IMR-90 (cell line): ENCODE measurements at regions not wholly inside any gene's neighbourhood (a gene's known extent, or its start where the extent isn't known, plus 50 kb on each side); places are given as distances from the start of the nearest gene placed in this dataset.

Experiments
- ATAC-seq: fragments of 200-7000 bp; cut with Tn5 transposase; 2 replicates; pipeline ENCODE4 v1.9.1; 2020; ENCODE audit warnings: low read depth, mild to moderate bottlenecking, moderate library complexity
- BruUV-seq: library from RNA; stranded (reverse); fragments of 400-500 nt; replicated peaks from 2 replicates; lab custom pipeline; 2021; lab: Mats Ljungman, UMichigan
- CTCF ChIA-PET: fragments of 300-600 bp; formaldehyde crosslinking; extraction: SDS; loops from one replicate; lab custom pipeline; 2021; ENCODE audit warnings: antibody characterized with exemption; lab: Yijun Ruan, JAX
- POLR2A ChIA-PET: fragments of 300-600 bp; sonication (Branson Sonifier 250); formaldehyde crosslinking; loops from one replicate; lab custom pipeline; 2022; ENCODE audit warnings: antibody characterized with exemption; ENCODE audit not compliant: unreplicated experiment; lab: Charles Lee
- DNase-seq: peaks from one replicate; pipeline ENCODE4 v3.0.0; 2013
- H2AFZ ChIP-seq: replicated peaks from 2 replicates; pipeline ENCODE3; 2013; ENCODE audit warnings: low read length, mild to moderate bottlenecking; ENCODE audit not compliant: poor library complexity
- H2AK5ac ChIP-seq: 2 replicates; pipeline ENCODE4 v1.6.1; 2013; ENCODE audit warnings: low read depth, low read length, inconsistent platforms
- H2AK9ac ChIP-seq: replicated peaks from 2 replicates; pipeline ENCODE3; 2013; ENCODE audit warnings: mild to moderate bottlenecking, low read depth, low read length, moderate library complexity; ENCODE audit not compliant: poor library complexity
- H2BK120ac ChIP-seq: 2 replicates; pipeline ENCODE4 v1.6.1; 2013; ENCODE audit warnings: low read depth, low read length, inconsistent platforms
- H2BK15ac ChIP-seq: 3 replicates; pipeline ENCODE4 v1.6.1; 2013; ENCODE audit warnings: low read depth, low read length, inconsistent platforms
- H2BK20ac ChIP-seq: 2 replicates; pipeline ENCODE4 v1.6.1; 2013; ENCODE audit warnings: low read depth, mild to moderate bottlenecking, inconsistent platforms, low read length, moderate library complexity
- H2BK5ac ChIP-seq: 2 replicates; pipeline ENCODE4 v1.6.1; 2013; ENCODE audit warnings: mild to moderate bottlenecking, low read depth, low read length, inconsistent platforms; ENCODE audit not compliant: poor library complexity, severe bottlenecking
- H3K14ac ChIP-seq: replicated peaks from 2 replicates; pipeline ENCODE4 v1.6.1; 2013; ENCODE audit warnings: low read depth, low read length, inconsistent platforms
- H3K18ac ChIP-seq: 2 replicates; pipeline ENCODE4 v1.6.1; 2013; ENCODE audit warnings: low read depth, low read length, control low read depth
- H3K23ac ChIP-seq: 2 replicates; pipeline ENCODE4 v1.6.1; 2013; ENCODE audit warnings: low read depth, low read length, inconsistent platforms
- H3K27ac ChIP-seq: 2 replicates; pipeline ENCODE4 v1.5.1; 2013; ENCODE audit warnings: mild to moderate bottlenecking, control low read depth, low read length; ENCODE audit not compliant: insufficient read depth
- H3K27me3 ChIP-seq: 2 replicates; pipeline ENCODE4 v1.6.1; 2013; ENCODE audit warnings: low read length; ENCODE audit not compliant: control insufficient read depth, insufficient read depth
- H3K36me3 ChIP-seq: 2 replicates; pipeline ENCODE4 v1.6.1; 2013; ENCODE audit warnings: low read length, mixed read lengths; ENCODE audit not compliant: control insufficient read depth, insufficient read depth
- H3K4ac ChIP-seq: 2 replicates; pipeline ENCODE4 v1.6.1; 2013; ENCODE audit warnings: low read depth, low read length, inconsistent platforms
- H3K4me1 ChIP-seq: 2 replicates; pipeline ENCODE4 v1.6.1; 2013; ENCODE audit warnings: low read length, mixed read lengths; ENCODE audit not compliant: control insufficient read depth, insufficient read depth
- H3K4me2 ChIP-seq: 2 replicates; pipeline ENCODE4 v1.6.1; 2013; ENCODE audit warnings: low read depth, mild to moderate bottlenecking, control low read depth, low read length, moderate library complexity
- H3K4me3 ChIP-seq: 2 replicates; pipeline ENCODE4 v1.5.1; 2013; ENCODE audit warnings: low read depth, mild to moderate bottlenecking, control low read depth, low read length, moderate library complexity; ENCODE audit not compliant: insufficient read depth
- H3K56ac ChIP-seq: 2 replicates; pipeline ENCODE4 v1.6.1; 2013; ENCODE audit warnings: low read length, inconsistent platforms; ENCODE audit not compliant: insufficient read depth; ENCODE audit errors: extremely low read depth
- H3K79me1 ChIP-seq, 2 experiments: 2 replicates each; pipeline ENCODE4 v1.6.1; 2013; ENCODE audit warnings: low read length in 2 of 2, inconsistent platforms in 1 of 2, low read depth in 1 of 2
- H3K9ac ChIP-seq: 2 replicates; pipeline ENCODE4 v1.6.1; 2013; ENCODE audit warnings: low read depth, low read length, control low read depth
- H3K9me1 ChIP-seq: 2 replicates; pipeline ENCODE4 v1.6.1; 2013; ENCODE audit warnings: low read length, inconsistent platforms; ENCODE audit not compliant: insufficient read depth
- H3K9me3 ChIP-seq: 2 replicates; pipeline ENCODE4 v1.6.1; 2013; ENCODE audit warnings: low read length; ENCODE audit not compliant: control insufficient read depth, insufficient read depth
- H4K20me1 ChIP-seq: 2 replicates; pipeline ENCODE4 v1.6.1; 2013; ENCODE audit warnings: low read length, inconsistent platforms; ENCODE audit not compliant: insufficient read depth
- H4K5ac ChIP-seq: 2 replicates; pipeline ENCODE4 v1.6.1; 2013; ENCODE audit warnings: mild to moderate bottlenecking, low read depth, low read length, control low read depth
- H4K8ac ChIP-seq, 2 experiments: 2 replicates each; pipeline ENCODE4 v1.6.1; 2013; ENCODE audit warnings: low read depth in 2 of 2, low read length in 2 of 2, control low read depth in 1 of 2, inconsistent platforms in 1 of 2
- H4K91ac ChIP-seq: 2 replicates; pipeline ENCODE4 v1.6.1; 2013; ENCODE audit warnings: low read depth, low read length, inconsistent platforms; ENCODE audit not compliant: insufficient read depth
- BHLHE40 ChIP-seq: fragments of 150-350 bp; IDR thresholded peaks from 2 replicates; pipeline ENCODE4 v1.6.1; 2016; ENCODE audit warnings: mild to moderate bottlenecking, low read depth, low read length
- CEBPB ChIP-seq: IDR thresholded peaks from 2 replicates; pipeline ENCODE4 v1.6.1; 2012; ENCODE audit warnings: low read depth, low read length, improper control_type of control experiment
- CHD1 ChIP-seq: IDR thresholded peaks from 2 replicates; pipeline ENCODE4 v1.6.1; 2012; ENCODE audit warnings: low read depth, low read length, improper control_type of control experiment
- CTCF ChIP-seq: conservative IDR thresholded peaks from 2 replicates; pipeline ENCODE4 v1.5.1; 2012; ENCODE audit warnings: mild to moderate bottlenecking, low read depth, low read length, improper control_type of control experiment
- ELK1 ChIP-seq: fragments of 150-350 bp; IDR thresholded peaks from 2 replicates; pipeline ENCODE4 v1.6.1; 2016; ENCODE audit warnings: low read depth, mild to moderate bottlenecking, low read length, moderate library complexity, borderline replicate concordance
- FOS ChIP-seq: fragments of 150-350 bp; IDR thresholded peaks from 2 replicates; pipeline ENCODE4 v1.6.1; 2016; ENCODE audit warnings: low read depth, low read length
- MAZ ChIP-seq: IDR thresholded peaks from 2 replicates; pipeline ENCODE4 v1.6.1; 2012; ENCODE audit warnings: low read depth, mild to moderate bottlenecking, low read length, improper control_type of control experiment, moderate library complexity, borderline replicate concordance
- NFE2L2 ChIP-seq: fragments of 150-350 bp; IDR thresholded peaks from 2 replicates; pipeline ENCODE4 v1.6.1; 2016; ENCODE audit warnings: low read depth, mild to moderate bottlenecking, low read length
- RAD21 ChIP-seq: IDR thresholded peaks from 2 replicates; pipeline ENCODE4 v1.6.1; 2012; ENCODE audit warnings: low read length, improper control_type of control experiment
- RCOR1 ChIP-seq: IDR thresholded peaks from 2 replicates; pipeline ENCODE4 v1.6.1; 2012; ENCODE audit warnings: mild to moderate bottlenecking, low read length, improper control_type of control experiment; ENCODE audit not compliant: insufficient replicate concordance
- RFX5 ChIP-seq: IDR thresholded peaks from 2 replicates; pipeline ENCODE4 v1.8.0; 2012; ENCODE audit warnings: low read depth, mild to moderate bottlenecking, low read length, moderate library complexity
- SMC3 ChIP-seq: fragments of 150-350 bp; IDR thresholded peaks from 2 replicates; pipeline ENCODE4 v1.6.1; 2016; ENCODE audit warnings: low read depth, mild to moderate bottlenecking, antibody characterized with exemption, low read length, moderate library complexity
- USF2 ChIP-seq: fragments of 150-350 bp; IDR thresholded peaks from 2 replicates; pipeline ENCODE4 v1.6.1; 2017; ENCODE audit warnings: mild to moderate bottlenecking, antibody characterized with exemption, low read length, low read depth
- WGBS, 2 experiments: methylation state at CpG; one replicate each; pipeline versions ENCODE4 v1.1.5 to v1.1.7; 2013; ENCODE audit warnings: missing lambda C conversion rate in 2 of 2; ENCODE audit not compliant: insufficient read length in 1 of 2; ENCODE audit errors: extremely low coverage in 2 of 2; 5-methylcytosine and 5-hydroxymethylcytosine counted together
- dilution Hi-C: fragments of 300-500 bp; cut with HindIII; formaldehyde crosslinking; loops from one replicate; pipeline ENCODE4 v1.14.3; 2018; ENCODE audit warnings: low sequenced_read_pairs; ENCODE audit not compliant: unreplicated experiment
- in situ Hi-C: fragments of 300-500 bp; cut with MboI; formaldehyde crosslinking; loops from 3 replicates; pipeline ENCODE4 v1.14.3; 2019; ENCODE audit warnings: low sequenced_read_pairs, inconsistent platforms, mixed read lengths
- intact Hi-C: fragments of 100-400 bp; cut with micrococcal nuclease; formaldehyde crosslinking; loops from 2 replicates; pipeline ENCODE4 v1.10.0; 2022

- Histone ChIP-seq H2BK120ac (no peak overlapping the region), H4K8ac (no peak overlapping the region), H3K4me3 (no peak overlapping the region), H2AK5ac (no peak overlapping the region), H3K9ac (no peak overlapping the region), H3K27me3 (no peaks in the 10 kb centered on the region), H3K4ac (no peak overlapping the region), H4K20me1 (no peaks in the 10 kb centered on the region), H2BK5ac (no peak overlapping the region), H3K23ac (no peak overlapping the region), H2AFZ (no peak overlapping the region), H3K27ac (no peak overlapping the region), H3K14ac (no peak overlapping the region), H2BK20ac (no peak overlapping the region), H3K36me3 (no peaks in the 10 kb centered on the region), H4K91ac (no peak overlapping the region), H2BK15ac (no peak overlapping the region), H3K79me1 (no peaks in the 10 kb centered on the region), H3K4me2 (no peak overlapping the region), H3K4me1 (no peaks in the 10 kb centered on the region), H3K9me1 (no peaks in the 10 kb centered on the region), H2AK9ac (no peak overlapping the region), H3K9me3 (0 out of 2 replicates have a peak, but pooled peaks cover 6% of the 10 kb centered on the region), H3K18ac (no peak overlapping the region), H3K56ac (no peak overlapping the region), H4K5ac (no peak overlapping the region)
- TF ChIP-seq RCOR1: no peak
- no peak for TF ChIP-seq SMC3
- TF ChIP-seq RFX5: no peak
- no peak for TF ChIP-seq MAZ
- TF ChIP-seq RAD21: no peak
- TF ChIP-seq NFE2L2: no peak
- no peak for TF ChIP-seq CEBPB
- TF ChIP-seq ELK1: no peak
- no peak for TF ChIP-seq USF2
- TF ChIP-seq BHLHE40: no peak
- no peak for TF ChIP-seq CHD1
- no peak for TF ChIP-seq CTCF
- no peak for TF ChIP-seq FOS
- POLR2A ChIA-PET: no interaction called here
- dilution Hi-C loops: no loop called here
- intact Hi-C loops: no loop called here
- CTCF ChIA-PET: no interaction called here
- ATAC-seq (no peak), DNase-seq (no peak)
- no TSS peak for BruUV-seq
- whole genome bisulfite sequencing, 2 experiments: no CpG with 5 or more reads among the region's 3 CpGs
- in situ Hi-C loops: no loop called here
Observed at GRCh38 chr6:115704028-115704427, 356.7 kb downstream of the FRK start.
